Fibroblast of peridontal ligament (primary cell): ENCODE measurements at regions not wholly inside any gene's neighbourhood (a gene's known extent, or its start where the extent isn't known, plus 50 kb on each side); places are given as distances from the start of the nearest gene placed in this dataset.

Experiments used
- DNase-seq: peaks from one replicate; pipeline ENCODE4 v3.0.0-alpha.2; 2010; ENCODE audit errors: extremely low read depth

DNA sequence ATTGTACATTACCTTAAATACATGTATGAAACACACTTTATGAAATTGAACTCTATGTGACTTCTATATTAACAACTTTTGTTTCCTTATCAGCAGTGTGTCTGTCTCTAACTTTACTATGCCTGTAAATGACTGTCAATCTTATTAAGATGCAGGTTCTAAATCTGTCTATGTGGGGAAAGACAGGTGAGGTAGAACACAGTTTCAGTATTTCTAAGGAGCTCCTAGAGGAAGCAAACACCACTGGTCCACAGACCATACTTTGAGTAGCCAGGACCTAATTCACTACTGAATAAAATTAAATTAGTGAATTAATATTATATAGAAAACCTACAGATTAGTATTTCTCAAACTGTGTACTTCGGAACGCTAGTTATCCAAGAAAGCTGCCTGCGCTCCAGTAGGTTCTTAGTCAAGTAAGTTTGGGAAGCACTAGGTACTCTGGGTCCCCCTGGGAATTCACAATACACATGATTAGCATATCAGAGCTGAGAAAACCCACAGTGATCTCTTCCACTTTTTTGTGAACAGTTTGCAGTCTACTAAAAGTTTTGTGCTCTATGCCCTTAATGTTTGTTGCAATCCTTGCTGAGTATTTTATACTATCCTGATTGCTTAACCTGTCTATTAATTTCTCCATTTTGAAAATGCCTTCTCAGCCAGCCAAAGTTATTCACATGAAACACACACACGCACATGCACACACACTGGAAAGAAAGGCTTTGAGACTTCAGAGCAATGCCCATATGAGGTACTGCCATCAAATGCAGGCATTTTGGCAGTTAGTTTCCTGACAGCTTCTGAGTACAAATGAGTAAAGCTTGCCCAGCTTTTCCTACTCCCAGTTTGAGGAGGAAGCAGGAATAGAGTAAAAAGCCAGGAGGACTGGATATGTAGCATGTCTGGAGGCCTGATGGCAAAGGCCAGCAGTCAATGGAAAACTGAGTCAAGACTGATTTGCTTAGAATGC is 133.6 kb upstream of the CPEB2 start:
- DNase-seq: no peak

DNA sequence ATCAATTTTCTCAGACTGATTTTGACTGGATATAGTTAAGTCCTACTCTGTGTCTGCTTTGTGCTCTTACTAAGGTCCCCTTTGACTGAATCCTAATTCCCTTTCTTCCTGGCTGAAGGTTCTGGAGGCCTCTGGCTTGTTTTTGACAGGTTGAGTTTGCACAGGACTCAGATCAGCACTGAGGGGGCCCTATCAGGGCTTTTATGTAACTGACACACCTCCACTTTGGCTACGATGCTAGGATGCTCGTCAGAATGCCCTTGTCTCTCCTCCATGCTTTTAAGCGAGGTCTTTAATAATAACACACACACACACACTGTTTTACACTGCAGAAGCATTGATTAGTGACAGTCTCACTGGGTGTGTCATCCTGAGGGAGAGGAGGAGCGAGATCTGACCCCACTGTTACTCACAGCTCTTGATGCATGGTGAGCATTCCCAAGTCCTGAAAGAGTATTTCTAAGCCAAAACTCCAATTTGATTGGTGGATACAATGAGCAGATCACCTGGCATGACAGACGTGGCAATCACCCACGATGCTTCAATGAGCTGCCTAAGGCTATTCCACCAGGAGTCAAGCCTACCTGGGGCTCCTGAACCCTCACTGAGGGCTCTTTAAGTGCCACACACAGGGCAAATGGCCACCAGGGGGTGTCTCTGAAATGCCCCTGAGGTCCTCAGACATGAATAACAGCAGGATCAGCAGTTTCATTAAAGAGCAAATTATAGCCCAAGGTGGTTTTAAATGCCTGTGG is 130.4 kb upstream of the CPEB2 start:
- no peak for DNase-seq

DNA sequence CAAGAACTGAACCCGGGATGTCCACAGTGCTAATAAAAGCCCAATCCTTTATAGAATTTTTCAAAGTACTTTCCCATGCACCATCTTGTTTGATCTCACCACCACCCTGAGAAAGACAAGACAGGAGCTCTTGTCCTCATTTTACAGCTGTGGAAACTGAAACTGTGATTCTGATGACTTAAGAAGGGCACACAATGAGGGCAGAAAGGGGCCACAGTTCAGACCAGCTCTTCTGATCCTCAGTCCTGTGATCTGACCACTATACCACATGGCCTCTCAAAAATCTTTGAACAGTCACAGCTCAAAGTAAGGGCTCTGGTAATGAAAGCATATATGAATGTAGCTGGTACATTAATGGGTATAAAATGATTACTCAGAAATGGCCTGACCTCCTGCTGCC is 127.3 kb upstream of the CPEB2 start:
- no peak for DNase-seq

DNA sequence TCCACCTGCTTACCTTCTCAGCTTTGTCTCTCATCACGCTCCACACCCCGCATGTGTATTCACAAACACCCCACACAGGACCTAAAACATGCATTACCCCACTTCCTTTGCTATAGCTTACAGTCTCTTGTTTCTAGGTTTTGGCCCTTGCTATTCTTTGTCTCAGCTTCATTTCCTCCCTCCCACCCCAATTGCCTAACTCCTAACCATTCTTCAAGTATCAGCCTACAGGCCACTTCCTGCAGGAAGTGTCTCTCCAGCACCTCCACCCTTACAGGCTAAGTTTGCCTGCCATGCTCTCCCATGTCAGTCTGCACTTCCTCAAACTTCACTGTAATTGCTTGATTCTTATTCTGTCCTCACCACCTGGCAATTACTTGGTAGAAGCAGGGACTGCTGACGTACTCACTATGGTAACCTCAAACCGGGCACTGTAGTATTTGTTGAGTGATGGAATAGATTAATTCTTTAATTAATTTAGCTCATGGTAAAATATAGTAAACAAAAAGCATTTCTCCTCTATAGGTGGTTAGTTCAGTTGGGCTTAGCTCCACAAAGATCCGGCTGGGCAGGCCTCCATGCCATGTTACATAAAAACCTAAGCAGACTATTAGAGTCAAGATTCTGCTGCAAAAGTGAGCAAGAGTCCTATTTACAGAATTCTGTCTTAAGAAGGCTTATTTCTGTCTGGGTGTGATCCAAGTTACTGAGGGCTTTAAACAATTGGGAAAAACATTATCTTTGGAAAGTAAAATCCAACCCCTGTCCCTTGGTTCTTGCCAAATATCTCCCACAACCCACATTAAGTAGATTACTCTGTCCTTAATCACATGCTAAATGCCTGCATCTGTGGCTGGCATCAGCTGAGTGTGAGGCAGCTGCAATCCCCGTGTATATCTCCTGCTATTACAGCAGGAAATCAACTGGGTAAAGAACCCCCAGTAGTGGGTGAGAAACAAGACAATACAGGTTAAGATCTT is 124.7 kb upstream of the CPEB2 start:
- peak; percentile 67 for DNase-seq

DNA sequence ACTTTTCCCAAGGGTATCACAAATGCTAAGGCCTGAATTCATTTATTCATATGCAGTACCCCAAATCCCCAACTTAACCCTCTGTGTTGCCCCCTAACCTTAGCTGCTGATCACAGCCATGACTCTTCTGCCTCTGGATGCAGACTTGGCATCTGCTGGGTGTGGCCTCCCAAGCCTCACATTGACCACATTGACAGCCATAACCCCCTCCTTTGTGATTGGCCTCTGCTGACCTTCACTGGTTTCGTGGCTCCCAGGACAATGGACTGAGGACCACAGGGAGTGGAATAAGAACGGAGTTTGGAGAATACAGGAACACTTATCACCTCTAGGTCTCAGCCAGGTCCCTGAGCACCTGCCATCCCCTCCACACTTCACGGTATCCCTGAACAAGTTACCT is 123.6 kb upstream of the CPEB2 start:
- no peak for DNase-seq

DNA sequence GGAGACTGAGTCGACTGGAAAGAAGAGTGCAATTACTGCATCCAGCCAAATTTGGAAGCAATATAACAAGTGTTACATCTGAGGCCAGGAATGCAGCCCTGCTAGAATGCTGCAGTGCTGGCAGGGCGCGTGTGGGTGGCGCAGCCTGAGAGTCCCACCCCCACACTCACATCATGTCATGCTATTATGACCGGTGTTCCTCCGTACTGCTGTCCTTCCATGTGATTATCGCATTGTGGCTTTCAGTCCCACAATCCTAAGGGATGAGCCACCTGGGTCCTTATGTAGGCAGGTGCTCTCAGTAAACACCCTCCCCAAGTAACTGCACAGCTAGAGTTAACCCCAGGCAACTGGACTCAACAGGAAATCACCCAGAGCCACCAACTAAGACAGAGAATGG is 122.6 kb upstream of the CPEB2 start:
- no peak for DNase-seq

DNA sequence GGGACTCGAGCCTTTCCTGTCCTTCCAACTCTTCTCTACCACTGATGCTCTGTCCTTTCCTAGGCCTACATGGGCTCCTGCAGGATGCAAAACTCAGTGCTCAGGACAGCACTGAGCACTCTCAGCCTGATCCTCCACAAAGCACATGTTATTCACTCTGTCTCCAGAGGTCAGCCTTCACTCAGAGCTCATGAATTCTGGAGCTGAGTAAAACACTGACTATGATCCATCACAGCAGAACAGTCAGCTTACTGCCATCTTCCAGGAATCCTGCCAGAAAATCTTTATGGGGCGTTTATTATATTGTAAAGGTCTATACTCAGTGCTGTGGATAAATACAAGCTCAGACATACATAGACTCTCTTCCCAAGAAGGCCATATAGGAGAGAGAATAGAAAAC is 121.5 kb upstream of the CPEB2 start:
- no peak for DNase-seq

DNA sequence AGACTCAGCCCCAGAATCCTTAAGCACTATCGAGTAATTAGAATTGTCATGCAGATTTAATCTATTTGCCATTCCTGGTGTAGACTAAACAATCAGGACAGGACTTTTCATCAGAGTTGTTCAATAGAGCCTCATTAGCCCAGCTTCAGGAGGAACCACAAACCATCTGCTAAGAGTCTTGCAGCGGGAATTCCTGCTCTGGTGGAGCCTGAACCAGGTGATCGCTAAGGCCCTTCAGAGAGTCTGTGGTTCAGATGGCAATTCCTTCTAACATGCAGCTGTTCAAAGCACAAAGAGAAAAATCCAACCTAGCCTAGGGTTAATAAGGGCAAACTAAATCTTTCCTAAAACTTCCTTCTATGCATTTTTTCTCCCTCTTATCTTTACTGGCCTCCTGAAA is 119.1 kb upstream of the CPEB2 start:
- DNase-seq: no peak

DNA sequence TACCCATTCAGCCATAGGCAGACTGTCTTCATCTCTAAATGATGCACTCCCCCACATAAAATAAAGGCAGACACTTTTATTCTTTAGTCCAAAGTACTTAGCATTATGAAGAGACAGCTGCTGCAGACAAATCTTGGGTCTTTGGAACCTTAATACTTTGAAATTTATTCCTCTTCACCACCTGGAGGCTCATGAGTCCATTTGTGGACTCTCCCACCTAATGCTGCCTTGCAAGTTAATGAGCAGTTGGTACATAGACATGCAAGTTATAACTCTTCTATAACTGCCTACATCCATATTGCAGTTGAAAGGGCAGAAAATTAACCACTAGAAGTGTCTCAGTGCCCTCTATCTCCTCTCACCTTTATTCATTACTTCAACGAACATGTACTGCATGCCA is 118.6 kb upstream of the CPEB2 start:
- no peak for DNase-seq

DNA sequence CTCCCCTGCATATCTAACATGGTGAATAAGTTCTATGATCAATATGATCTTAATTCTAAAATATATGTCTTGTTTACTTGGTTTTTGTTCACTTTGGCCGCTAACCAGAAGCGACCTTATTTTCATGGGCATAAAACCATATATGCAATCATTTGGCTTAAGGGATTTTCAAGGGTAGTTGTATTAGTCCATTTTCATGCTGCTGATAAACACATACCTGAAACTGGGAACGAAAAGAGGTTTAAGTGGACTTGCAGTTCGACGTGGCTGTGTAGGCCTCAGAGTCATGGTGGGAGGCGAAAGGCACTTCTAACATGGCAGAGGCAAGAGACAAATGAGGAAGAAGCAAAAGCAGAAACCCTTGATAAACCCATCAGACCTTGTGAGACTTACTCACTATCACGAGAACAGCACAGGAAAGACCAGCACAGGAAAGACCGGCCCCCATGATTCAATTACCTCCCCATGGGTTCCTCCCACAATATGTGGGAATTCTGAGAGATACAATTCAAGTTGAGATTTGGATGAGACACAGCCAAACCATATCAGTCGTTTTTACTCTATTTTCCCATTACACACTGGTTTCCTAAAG is 114.3 kb upstream of the CPEB2 start:
- DNase-seq: no peak

DNA sequence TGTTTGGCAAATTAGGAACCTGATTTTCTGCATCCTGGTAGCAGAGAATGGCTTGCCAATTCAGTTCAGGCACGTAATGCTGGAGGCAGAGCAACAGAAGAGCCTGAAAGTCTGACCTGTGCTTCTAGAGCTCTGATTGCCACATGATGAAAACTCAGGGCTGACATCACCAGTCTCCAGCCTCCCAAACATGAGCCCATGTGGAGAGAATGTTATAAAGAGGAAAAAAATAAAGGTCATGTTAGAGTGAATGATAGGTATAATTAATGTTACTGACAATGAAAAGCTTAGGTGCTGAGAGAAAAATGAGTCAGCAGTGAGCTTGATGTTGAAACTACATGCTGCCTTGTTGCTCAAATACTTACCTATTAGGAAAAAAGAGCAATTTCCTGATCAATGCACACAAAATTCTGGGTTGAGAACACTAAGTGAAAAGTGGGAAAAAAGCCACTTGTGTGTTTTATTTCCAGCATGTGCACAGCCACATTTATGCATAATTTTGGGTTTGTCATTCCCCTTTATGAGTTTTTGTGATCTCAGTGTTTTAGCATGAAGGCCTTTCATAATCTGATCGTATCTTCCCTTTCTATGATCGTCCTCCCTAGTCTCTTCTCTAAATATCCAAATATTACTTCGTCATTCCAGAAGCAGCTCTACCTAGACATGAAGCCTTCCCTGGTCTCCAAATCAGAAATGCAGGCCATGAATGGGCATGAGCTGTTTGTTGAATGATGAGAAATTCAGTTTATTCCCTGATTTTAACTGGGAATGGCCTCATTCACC is 113.3 kb upstream of the CPEB2 start:
- peak; percentile 13 for DNase-seq

DNA sequence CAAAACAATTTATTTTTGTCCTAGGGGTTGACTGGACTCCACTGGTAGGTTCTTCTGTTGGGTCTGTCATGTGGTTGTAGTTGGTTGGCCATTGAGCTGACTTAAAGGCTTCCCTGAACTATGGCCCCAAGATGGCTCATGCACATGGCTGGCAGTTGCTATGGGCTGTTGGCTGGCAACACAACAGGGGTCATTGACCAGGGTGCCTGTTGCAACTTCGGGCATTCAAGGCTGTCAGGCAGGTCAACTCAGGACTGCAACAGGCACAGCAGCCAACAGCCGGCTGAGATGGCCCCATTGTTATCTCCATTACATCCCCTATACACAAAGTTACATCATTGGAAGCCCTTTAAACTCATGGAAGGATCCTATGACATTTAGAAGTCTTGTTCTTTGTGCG is 109.7 kb upstream of the CPEB2 start:
- no peak for DNase-seq

DNA sequence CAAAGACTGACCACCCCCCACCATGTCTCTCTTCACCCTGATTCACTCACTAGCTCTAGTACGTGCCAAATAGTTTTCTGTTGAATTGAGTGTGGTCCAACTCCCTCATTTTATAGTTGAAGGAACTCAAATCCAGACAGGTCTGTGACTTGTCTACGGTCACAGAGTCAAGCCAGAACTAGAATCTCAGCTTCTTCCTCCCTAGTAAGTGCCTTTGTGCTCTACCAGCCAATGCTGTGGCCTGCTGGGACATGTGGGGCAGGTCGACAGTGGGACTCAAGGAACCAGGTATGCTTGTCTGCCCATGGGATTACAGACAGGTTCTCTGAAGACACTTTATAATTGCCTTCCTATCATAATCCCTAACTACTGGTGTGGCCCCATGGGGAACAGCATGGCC is 108.6 kb upstream of the CPEB2 start:
- no peak for DNase-seq

DNA sequence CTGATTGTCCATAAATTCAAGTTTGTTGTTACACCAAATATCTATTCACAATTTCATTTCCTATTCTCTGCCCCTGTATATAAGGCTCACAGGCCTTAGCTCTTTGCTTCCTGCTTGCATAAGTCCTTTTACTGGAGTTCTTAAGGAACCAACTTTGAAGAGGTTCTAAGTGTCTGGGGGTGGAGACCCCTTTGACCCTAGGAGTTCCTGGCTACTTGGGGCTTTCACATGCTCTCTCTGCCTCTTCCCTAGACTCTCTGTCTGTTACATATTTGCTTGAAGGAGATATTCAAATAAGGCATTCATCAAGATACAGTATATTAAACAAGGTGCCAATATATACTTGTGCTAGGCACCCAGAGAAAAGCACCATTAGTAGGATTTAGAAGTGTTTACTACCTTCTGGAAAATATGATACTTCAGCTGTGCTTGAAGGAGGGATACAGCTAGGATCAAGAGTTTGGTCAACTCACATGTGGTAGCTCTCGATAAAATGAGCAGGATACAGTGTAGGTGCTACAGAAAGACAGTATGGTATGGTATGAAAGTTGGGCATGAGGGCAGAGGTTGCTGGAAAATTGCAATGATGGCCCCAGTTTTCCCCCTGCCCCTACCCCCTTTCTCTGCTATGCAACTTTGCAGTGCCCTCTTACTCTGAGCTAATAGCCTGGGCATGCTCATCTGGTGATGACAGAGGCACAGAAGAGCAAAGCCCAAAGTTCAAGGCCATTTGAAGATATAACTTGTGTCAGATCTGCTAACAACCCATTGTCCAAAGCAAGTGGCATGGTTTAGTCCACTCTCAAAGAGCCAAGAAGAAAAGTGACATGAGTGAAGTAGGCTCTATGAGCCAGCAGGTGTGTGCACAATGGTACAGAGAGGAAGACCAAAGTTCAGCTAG is 107.6 kb upstream of the CPEB2 start:
- DNase-seq: no peak

DNA sequence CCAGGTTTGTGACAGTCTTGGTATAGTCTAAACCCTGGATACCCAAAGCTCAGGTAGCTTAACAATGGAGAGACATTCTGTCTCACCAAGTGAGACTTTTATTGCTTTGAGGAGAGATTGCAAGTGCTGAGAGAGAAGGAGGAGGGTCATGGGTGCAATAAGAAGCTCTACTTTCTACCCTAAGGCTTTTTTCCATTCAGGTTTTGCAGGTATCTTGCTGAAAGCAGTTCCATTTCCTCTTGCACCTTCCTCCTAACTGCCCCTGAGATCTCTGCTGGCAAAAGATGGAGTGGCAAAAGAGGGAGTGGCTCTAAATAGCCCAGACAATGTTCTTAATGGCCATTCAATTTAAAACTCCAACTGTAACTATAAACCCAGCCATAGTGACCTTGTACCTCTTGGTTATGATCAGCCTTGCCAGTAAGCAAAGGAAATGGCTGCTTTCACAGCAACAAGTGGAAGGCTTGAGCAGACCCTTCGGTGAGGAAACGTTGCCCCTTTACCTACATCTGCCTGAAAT is 105.6 kb upstream of the CPEB2 start:
- DNase-seq: no peak

DNA sequence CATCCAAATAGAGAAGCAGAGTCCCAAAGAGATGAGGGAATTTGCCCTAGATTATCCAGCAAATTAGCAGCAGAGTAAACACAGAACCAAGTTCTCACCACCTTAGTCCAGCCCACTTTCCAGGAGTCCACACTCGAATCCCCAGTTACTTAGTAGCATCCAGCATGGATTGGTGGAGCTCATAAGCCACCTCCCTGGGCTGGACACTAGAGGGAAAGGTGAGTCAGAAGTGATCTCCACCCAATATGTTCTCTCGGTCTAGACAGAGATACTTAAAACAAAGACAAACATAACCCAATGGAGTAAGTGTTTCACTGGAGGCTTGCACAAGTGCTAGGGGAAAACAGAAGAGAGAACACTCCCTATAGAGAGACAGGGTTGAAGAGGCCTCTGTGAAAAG is 105.1 kb upstream of the CPEB2 start:
- no peak for DNase-seq

DNA sequence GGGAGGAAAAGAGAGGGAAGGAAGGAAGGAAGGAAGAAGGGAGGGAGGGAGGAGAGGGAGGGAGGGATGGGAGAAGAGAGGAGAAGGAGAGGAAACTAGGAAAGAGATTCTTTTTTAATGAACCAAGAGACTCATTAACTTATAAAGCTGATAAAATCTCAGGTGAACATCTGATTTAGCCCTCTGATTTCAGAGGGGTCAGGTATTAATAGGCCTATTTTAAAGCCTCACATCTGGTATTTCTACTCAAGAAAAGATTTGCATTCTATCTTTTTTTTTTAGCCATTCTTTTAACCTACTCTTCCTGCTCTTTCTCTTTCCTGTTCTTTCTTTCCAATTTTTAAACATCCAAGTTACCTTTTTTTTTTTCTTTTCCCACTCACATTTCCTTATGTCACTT is 103.3 kb upstream of the CPEB2 start:
- DNase-seq: no peak

DNA sequence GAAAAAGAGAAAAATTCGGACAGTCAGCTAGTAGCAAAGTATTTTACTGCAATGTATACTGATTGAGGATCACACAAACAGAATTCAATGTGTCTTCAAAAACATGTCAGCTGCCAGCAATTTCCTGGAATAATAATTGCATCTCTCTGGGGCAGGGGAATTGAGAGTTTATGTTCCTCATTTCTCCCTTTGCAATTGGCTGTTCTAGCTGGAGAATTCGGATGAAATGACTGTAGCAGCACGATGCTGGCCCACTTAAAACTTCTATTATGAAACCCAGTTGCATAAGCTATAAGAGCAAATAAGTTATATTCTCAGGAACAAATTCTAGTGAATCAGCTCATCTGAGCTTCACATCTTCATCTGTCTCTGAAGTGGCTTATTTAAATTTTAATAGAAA is 99.9 kb upstream of the CPEB2 start:
- DNase-seq: peak; percentile 2

DNA sequence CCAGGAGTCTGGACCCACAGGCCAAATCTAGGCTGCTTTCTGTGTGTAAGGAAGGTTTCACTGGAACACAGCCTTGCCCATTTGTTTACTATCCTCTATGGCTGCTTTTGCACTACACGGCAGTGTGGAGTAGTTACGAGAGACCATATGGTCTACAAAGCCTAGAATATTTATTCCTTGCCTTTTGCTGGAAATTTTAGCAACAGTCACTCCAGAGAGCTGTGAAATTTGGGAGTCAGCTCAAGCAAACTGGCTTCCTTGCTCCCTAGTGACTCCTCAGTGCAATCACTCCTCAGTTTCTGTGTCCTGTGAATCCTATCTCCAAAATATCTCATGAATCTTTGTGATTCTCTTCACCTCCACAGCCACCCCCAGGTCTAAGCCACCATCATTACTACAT is 99.0 kb upstream of the CPEB2 start:
- DNase-seq: no peak
